SU-DHL-6 (cell line): ENCODE measurements at regions not wholly inside any gene's neighbourhood (a gene's known extent, or its start where the extent isn't known, plus 50 kb on each side); places are given as distances from the start of the nearest gene placed in this dataset.

Source experiments
- EZH2phosphoT487 ChIP-seq: fragments of 200-600 bp; sonication (generic), shearing (Covaris generic); conservative IDR thresholded peaks from 2 replicates; pipeline ENCODE4 v1.6.1; 2018; ENCODE audit warnings: mild to moderate bottlenecking, antibody characterized with exemption, low read length, moderate library complexity, mixed read lengths
- TF ChIP-seq, protein P1 (sequence below): fragments of 200-600 bp; sonication (generic); IDR thresholded peaks from one replicate; pipeline ENCODE4 v1.5.1; 2017; ENCODE audit warnings: antibody characterized with exemption, mild to moderate bottlenecking, low read length, moderate library complexity; ENCODE audit not compliant: insufficient read depth, poor library complexity, severe bottlenecking

DNA sequence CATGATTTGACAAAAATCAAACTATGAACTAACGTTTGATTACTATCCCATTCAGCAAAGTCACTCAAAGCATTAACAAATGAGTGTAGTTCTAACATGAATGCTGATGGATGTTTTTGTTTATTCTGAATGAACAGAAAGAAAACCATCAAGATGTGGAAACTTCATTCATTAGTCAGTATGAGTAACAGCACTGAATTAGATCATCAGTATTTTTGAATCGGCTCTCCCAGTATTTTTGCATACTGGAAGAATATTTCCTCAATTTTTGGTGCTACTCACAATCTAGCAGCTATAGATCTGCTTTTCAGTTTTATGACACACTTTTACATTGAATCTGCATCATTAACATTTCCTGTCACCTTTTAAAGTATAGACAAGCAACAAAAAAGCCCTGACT, 63.8 kb upstream of the CD83 start:
- TF ChIP-seq, protein P1, sequence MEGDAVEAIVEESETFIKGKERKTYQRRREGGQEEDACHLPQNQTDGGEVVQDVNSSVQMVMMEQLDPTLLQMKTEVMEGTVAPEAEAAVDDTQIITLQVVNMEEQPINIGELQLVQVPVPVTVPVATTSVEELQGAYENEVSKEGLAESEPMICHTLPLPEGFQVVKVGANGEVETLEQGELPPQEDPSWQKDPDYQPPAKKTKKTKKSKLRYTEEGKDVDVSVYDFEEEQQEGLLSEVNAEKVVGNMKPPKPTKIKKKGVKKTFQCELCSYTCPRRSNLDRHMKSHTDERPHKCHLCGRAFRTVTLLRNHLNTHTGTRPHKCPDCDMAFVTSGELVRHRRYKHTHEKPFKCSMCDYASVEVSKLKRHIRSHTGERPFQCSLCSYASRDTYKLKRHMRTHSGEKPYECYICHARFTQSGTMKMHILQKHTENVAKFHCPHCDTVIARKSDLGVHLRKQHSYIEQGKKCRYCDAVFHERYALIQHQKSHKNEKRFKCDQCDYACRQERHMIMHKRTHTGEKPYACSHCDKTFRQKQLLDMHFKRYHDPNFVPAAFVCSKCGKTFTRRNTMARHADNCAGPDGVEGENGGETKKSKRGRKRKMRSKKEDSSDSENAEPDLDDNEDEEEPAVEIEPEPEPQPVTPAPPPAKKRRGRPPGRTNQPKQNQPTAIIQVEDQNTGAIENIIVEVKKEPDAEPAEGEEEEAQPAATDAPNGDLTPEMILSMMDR = no peak
- no peak for TF ChIP-seq EZH2phosphoT487
